ENCODE measurements at regions not wholly inside any gene's neighbourhood (a gene's known extent, or its start where the extent isn't known, plus 50 kb on each side); places are given as distances from the start of the nearest gene placed in this dataset.

DNA sequence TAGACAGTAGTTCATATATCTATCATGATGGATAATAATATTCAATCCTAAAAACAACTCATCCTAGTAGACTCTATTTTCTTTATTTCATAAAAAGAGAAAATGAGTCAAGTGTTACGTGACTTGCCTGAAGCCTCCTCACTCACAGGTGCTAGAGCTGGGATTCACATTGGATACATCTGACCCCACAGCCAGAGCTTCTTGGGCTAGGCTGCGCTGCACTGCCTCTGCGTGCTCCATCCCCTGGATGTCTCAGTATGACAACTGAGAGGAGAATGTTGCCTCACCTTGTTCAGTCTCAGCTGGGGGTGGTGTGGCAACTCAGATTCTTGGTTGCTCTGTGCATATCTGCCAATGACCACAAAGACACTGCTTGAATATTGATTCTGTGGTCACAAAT, 286.6 kb downstream of the LIG4 start:
- TF ChIP-seq POLR2A (IDR thresholded peaks at IDR 0.05), result no peak
- TF ChIP-seq, protein P1, sequence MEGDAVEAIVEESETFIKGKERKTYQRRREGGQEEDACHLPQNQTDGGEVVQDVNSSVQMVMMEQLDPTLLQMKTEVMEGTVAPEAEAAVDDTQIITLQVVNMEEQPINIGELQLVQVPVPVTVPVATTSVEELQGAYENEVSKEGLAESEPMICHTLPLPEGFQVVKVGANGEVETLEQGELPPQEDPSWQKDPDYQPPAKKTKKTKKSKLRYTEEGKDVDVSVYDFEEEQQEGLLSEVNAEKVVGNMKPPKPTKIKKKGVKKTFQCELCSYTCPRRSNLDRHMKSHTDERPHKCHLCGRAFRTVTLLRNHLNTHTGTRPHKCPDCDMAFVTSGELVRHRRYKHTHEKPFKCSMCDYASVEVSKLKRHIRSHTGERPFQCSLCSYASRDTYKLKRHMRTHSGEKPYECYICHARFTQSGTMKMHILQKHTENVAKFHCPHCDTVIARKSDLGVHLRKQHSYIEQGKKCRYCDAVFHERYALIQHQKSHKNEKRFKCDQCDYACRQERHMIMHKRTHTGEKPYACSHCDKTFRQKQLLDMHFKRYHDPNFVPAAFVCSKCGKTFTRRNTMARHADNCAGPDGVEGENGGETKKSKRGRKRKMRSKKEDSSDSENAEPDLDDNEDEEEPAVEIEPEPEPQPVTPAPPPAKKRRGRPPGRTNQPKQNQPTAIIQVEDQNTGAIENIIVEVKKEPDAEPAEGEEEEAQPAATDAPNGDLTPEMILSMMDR (IDR thresholded peaks at IDR 0.05), result no peak

Data from thyroid gland (tissue), 4 donors.